Right atrium auricular region (tissue), 2 donors: ENCODE measurements at regions not wholly inside any gene's neighbourhood (a gene's known extent, or its start where the extent isn't known, plus 50 kb on each side); places are given as distances from the start of the nearest gene placed in this dataset.

Experiments
- DNase-seq: peaks from one replicate; pipeline ENCODE4 v3.0.0-alpha.2; 2019; ENCODE audit warnings: low spot score
- H3K27ac ChIP-seq, 2 donors: fragments of 200-600 bp; sonication (generic); 1 replicate in 1 of 2; 2 replicates in 1 of 2; pipeline ENCODE4 v1.5.1; 2016 to 2019
- H3K27me3 ChIP-seq, 2 donors: fragments of 200-600 bp; sonication (generic); one replicate each; pipeline versions ENCODE4 v1.5.1 to v1.6.0; 2017 to 2019
- H3K36me3 ChIP-seq: fragments of 200-600 bp; sonication (generic); one replicate; pipeline ENCODE4 v1.5.1; 2016
- H3K4me1 ChIP-seq, 2 donors: fragments of 200-600 bp; sonication (generic); one replicate each; pipeline versions ENCODE4 v1.5.1 to v1.6.0; 2017 to 2019
- H3K4me3 ChIP-seq, 2 donors: fragments of 200-600 bp; sonication (generic); 1 replicate in 1 of 2; 2 replicates in 1 of 2; pipeline ENCODE4 v1.5.1; 2017 to 2019; ENCODE audit warnings: mild to moderate bottlenecking in 1 of 2, moderate library complexity in 1 of 2
- H3K9me3 ChIP-seq, 2 donors: fragments of 200-600 bp; sonication (generic); one replicate each; pipeline ENCODE4 v1.5.1; 2019
- TF ChIP-seq, protein P1 (sequence below), 2 donors: fragments of 200-600 bp; sonication (generic); IDR thresholded peaks; one replicate each; pipeline ENCODE4 v1.5.1; 2019; ENCODE audit warnings: antibody characterized with exemption in 2 of 2

DNA sequence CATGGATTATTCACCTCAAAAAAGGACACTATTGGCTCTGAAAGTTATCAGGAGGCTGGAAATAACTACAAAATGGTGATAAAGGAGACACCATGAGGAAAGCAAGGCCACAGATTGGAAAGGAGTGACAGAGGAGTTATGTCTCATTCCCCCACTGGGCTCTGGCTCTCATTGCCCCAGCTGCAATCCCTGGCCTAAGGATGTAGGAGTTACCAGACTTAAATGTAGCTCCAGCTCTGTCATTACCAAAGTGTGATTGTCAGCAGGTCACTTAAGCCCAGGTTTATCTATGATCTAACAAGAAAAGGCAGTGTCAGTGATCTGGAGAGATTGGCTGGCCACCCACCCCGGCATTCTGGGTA, 1228.2 kb upstream of the DDX18 start:
- no peaks in the 10 kb centered on the region for H3K9me3 ChIP-seq
- H3K4me3 ChIP-seq, result no peak overlapping the region
- no peaks in the 10 kb centered on the region for H3K36me3 ChIP-seq
- H3K27me3 ChIP-seq, result no peaks in the 10 kb centered on the region
- TF ChIP-seq, protein P1, sequence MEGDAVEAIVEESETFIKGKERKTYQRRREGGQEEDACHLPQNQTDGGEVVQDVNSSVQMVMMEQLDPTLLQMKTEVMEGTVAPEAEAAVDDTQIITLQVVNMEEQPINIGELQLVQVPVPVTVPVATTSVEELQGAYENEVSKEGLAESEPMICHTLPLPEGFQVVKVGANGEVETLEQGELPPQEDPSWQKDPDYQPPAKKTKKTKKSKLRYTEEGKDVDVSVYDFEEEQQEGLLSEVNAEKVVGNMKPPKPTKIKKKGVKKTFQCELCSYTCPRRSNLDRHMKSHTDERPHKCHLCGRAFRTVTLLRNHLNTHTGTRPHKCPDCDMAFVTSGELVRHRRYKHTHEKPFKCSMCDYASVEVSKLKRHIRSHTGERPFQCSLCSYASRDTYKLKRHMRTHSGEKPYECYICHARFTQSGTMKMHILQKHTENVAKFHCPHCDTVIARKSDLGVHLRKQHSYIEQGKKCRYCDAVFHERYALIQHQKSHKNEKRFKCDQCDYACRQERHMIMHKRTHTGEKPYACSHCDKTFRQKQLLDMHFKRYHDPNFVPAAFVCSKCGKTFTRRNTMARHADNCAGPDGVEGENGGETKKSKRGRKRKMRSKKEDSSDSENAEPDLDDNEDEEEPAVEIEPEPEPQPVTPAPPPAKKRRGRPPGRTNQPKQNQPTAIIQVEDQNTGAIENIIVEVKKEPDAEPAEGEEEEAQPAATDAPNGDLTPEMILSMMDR (IDR thresholded peaks at IDR 0.05), result no peak
- no peak overlapping the region for H3K27ac ChIP-seq
- no peak for DNase-seq
- H3K4me1 ChIP-seq, result no peaks in the 10 kb centered on the region
